ENCODE measurements at regions not wholly inside any gene's neighbourhood (a gene's known extent, or its start where the extent isn't known, plus 50 kb on each side); places are given as distances from the start of the nearest gene placed in this dataset.
"Not testable (repeated sequence)": the region's sequence is repeated elsewhere in the genome, so short reads cannot be mapped to it uniquely, and the experiment has no call there.

GRCh38 chr12:22122359-22122758 lies 76.3 kb downstream of the CMAS start:
- no peak overlapping the region for H3K4me3 ChIP-seq
- no peak for DNase-seq (ENCODE audit: low spot score in 2 of 2)
- no peak overlapping the region for H3K27ac ChIP-seq
- no peaks in the 10 kb centered on the region for H3K9me3 ChIP-seq
- no peaks in the 10 kb centered on the region for H3K27me3 ChIP-seq
- no peaks in the 10 kb centered on the region for H3K36me3 ChIP-seq
- no peak for TF ChIP-seq CTCF (IDR thresholded peaks at IDR 0.05)
- intact Hi-C loops (cut with DNase I) = no loop called here
- H3K4me1 ChIP-seq = no peaks in the 10 kb centered on the region

GRCh38 chr12:22124987-22125386 lies 79.0 kb downstream of the CMAS start:
- Histone ChIP-seq H3K27me3 (no peaks in the 10 kb centered on the region), H3K27ac (no peak overlapping the region), H3K4me1 (no peaks in the 10 kb centered on the region), H3K36me3 (no peaks in the 10 kb centered on the region), H3K4me3 (no peak overlapping the region), H3K9me3 (no peaks in the 10 kb centered on the region)
- no peak for DNase-seq (ENCODE audit: low spot score in 2 of 2)
- intact Hi-C loops (cut with DNase I) = no loop called here
- no peak for TF ChIP-seq CTCF (IDR thresholded peaks at IDR 0.05)

GRCh38 chr12:22126101-22126500 lies 80.1 kb downstream of the CMAS start:
- H3K27me3 ChIP-seq; H3K4me1 ChIP-seq; DNase-seq (ENCODE audit: low spot score in 2 of 2); H3K36me3 ChIP-seq; H3K9me3 ChIP-seq; H3K4me3 ChIP-seq; intact Hi-C loops (cut with DNase I); H3K27ac ChIP-seq: not testable (repeated sequence)

- Histone ChIP-seq H3K27ac (no peak overlapping the region), H3K9me3 (no peaks in the 10 kb centered on the region), H3K4me3 (no peak overlapping the region), H3K27me3 (no peaks in the 10 kb centered on the region), H3K36me3 (no peaks in the 10 kb centered on the region), H3K4me1 (no peaks in the 10 kb centered on the region)
- DNase-seq (ENCODE audit: low spot score in 2 of 2) = no peak
- TF ChIP-seq CTCF (IDR thresholded peaks at IDR 0.05) = no peak
- intact Hi-C loops (cut with DNase I) = no loop called here
Measured at GRCh38 chr12:22126758-22127157, 80.7 kb downstream of the CMAS start.

- H3K9me3 ChIP-seq = no peaks in the 10 kb centered on the region
- TF ChIP-seq CTCF (IDR thresholded peaks at IDR 0.05) = no peak
- no peaks in the 10 kb centered on the region for H3K36me3 ChIP-seq
- no peak for DNase-seq (ENCODE audit: low spot score in 2 of 2)
- no peaks in the 10 kb centered on the region for H3K4me1 ChIP-seq
- H3K27me3 ChIP-seq = no peaks in the 10 kb centered on the region
- intact Hi-C loops (cut with DNase I) = no loop called here
- H3K27ac ChIP-seq = no peak overlapping the region
- no peak overlapping the region for H3K4me3 ChIP-seq
Measured at GRCh38 chr12:22130671-22131070, 84.7 kb downstream of the CMAS start.

GRCh38 chr12:22136604-22137117 lies 90.6 kb downstream of the CMAS start:
- not testable (repeated sequence) for H3K36me3 ChIP-seq

More at GRCh38 chr12:22136604-22137117, 90.6 kb downstream of the CMAS start:
- H3K27ac ChIP-seq; DNase-seq (ENCODE audit: low spot score in 2 of 2); intact Hi-C loops (cut with DNase I); H3K9me3 ChIP-seq; H3K4me3 ChIP-seq; H3K4me1 ChIP-seq; H3K27me3 ChIP-seq: not testable (repeated sequence)

Data from ascending aorta (tissue), 2 donors.